T-helper 9 cell (primary cell): ENCODE measurements at regions not wholly inside any gene's neighbourhood (a gene's known extent, or its start where the extent isn't known, plus 50 kb on each side); places are given as distances from the start of the nearest gene placed in this dataset.

Experiments used
- DNase-seq: peaks from one replicate; pipeline ENCODE4 v3.0.0-alpha.2; 2020

DNA sequence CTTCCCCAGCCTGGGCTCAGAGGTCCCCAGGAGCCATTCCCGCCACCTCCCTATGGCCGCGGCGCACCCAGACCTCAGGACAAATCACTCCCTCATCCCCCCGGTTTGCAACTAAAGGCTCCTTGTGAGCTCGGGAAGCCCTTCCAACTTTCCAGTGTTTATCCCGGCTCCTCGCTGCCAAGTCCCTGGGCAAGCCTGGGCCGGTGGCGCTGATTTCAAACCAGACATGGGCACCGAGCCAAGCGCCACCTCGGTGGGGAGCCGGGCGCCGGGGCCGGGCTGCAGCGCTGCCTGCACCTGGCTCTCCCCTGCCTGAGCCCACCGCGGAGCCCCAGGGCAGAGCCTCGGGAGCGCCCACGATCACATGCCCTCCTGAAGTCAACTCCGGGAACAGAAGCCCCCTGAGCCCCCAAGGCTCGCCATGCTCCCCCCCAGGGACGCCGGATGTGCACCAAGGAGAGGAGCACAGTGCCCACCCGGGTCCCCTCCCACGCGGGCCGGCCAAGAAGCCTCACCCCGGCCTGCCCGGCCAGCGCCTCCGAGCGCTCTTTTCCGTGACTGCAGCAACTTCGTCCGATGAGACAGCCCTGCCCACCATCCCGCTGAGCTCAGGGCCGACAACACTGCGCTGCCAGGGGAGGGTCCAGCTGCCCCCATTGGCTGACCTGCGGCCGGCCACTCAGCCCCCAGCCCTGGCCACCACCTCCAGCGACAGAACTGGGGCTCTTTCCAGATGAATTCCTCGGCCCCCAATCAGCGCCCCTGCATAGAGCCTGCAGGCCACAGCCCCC lies 50.0 kb downstream of the NCOR2 start:
- no peak for DNase-seq

DNA sequence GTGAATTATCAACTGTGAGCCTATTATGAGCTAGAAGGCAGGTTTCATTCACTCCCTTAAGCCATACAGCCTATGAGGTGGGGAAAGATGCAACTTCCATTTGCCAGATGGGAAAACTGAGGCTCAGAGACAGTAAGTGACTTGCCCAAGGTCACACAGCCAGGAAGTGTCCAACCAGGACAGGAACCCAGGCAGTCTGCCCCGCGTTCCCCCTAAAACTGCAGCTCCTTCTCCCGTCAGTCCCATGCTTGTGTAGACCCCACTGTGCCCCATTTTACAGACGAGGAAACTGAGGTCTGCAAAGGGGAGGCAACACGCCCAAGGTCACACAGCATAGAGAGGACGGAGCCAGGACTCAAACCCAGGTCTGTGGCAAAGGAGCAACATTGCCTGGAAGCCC lies 50.6 kb downstream of the NCOR2 start:
- DNase-seq: no peak

DNA sequence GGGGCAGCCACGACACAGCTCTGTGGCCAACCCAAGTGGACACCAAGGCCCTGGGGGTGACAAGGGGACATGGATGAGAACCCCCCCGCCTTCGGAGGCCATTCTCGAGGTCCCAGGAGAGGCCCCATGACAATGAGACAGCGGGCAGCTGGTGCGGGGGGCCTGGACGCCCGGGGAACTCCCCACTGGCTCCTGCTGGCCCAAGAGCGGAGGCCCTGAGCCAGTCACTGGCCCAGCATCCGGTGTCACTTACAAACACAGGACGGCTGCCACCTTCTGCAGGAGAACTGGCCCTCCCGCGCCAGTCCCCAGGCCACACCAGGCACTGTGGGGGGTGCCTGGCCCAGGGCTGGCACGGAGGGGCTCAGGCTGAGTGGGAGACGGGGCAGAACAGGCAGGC lies 51.4 kb downstream of the NCOR2 start:
- no peak for DNase-seq

DNA sequence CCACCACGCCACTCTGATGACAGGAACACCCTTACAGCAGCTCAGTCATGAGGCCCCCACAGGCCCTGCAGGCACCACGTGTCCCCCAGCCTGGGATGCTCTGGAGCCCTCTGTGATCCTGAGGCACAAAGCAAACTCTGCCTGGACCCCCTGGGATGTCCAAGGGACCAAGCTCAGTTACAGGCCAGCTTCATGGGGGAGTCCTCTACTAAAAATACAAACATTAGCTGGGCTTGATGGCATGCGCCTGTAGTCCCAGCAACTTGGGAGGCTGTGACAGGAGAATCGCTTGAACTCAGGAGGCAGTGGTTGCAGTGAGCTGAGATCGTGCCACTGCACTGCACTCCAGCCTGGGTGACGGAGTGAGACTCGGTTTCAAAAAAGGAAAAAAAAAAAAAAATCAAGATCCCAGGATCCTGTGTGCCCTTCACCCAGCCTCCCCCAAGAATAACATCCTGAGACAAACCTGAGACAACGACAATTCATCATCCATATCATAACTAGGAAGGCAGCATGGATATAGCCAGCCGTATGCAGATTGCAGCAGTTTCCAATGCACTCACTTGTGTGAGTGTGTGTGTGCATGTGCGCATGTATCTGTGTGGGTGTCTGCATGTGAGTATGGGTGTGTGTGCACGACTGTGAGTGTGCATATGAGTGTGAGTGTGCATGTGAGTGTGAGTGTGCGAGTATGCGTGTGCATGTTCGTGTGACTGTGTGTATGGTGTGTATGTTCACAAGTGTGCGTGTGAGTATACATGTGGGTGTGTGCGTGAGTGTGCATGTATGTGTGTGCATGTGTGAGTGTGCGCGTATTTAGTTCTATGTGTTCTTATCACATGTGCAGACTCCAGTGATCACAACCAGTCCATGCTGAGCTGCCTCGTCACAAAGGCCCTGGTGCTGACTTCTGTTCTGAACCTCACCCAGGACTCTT lies 52.1 kb downstream of the NCOR2 start:
- DNase-seq: no peak

DNA sequence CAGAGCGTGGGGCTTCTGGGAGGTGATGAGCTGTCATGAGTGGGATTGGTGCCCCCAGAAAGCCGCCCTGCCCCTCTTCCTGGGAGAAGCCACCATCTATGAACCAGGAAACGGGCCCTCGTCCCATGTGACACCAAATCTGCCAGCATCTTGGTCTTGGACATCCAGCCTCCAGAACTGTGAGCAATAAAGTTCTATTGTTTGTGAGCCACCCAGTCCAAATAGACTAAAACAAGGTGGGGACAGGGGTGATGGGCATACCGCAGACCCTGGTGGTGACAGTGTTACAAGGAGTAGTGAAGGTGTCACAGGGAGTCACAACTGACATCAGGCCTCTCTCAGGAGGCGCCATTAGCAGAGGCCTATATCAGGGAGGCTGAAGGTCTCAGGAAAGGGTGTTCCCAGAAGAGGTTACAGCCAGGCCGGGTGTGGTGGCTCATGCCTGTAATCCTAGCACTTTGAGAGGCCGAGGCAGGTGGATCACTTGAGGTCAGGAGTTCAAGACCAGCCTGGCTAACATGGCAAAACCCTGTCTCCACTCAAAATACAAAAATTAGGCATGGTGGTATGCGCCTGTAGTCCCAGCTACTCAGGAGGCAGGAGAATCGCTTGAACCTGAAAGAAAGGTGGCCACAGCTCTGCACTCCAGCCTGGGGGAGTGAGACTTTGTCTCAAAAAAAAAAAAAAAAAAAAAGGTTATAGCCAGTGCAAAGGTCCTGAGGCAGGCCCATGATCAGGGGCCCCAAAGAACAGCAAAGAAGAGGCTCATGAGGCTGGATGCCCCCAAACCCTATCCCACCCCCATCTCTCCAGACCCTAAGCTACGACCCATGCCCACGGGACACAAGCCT lies 53.0 kb downstream of the NCOR2 start:
- no peak for DNase-seq

DNA sequence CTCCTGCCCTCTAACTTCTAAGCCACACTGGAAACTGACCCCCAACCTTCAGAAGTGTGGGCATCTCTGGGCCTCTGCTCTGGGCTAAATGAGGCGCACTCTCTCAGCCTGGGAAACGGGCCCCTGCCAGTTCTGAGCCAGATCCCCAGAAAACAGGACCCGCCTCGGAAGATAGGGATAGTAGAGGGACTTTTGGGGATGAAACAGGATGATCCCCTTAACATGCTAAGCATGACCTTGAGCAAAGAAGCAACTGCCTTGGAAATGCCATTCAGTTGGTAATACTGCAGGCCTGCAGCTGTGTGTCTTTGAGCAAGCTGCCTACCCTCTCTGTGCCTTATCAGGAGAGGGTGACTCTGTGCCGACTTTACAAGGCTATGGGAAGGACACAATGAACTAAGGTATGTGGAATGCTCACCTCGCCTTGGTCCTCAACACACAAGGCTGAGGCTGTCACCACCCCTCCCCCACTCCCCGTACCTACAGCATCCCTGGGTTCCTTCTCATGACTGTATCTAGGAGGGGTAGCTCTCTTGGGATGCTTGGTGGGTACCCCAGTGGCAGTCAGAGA lies 54.0 kb downstream of the NCOR2 start:
- DNase-seq: no peak

DNA sequence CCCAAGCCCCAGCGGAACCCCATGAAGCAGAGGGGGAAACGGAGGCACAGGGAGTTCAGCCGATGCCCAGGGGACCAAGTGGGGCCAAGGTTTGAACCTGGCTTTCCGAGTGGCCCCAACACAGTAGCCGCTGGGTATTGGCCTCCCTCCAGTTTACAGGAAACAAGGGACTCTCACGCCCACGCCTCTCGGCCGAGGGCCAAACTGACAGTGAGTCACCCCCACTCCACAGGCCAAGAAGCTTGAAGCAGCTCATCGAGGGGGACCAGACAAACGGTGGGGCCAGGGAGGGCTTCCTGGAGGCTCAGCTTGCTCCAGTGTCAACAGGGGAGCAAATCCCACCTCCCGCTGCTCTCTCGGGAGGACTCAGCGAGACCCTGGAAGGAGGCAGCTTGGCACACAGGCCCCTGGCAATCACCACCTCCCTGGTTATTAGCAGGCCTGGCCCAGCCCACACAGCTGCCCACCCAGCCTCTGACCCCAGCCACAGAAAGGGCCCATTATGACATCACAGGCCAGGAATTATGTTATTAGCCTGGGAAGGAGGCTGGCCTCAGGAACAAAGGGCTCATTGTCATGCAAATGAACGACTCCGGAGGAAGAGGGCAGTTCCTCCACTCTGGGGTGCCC lies 54.6 kb downstream of the NCOR2 start:
- no peak for DNase-seq

DNA sequence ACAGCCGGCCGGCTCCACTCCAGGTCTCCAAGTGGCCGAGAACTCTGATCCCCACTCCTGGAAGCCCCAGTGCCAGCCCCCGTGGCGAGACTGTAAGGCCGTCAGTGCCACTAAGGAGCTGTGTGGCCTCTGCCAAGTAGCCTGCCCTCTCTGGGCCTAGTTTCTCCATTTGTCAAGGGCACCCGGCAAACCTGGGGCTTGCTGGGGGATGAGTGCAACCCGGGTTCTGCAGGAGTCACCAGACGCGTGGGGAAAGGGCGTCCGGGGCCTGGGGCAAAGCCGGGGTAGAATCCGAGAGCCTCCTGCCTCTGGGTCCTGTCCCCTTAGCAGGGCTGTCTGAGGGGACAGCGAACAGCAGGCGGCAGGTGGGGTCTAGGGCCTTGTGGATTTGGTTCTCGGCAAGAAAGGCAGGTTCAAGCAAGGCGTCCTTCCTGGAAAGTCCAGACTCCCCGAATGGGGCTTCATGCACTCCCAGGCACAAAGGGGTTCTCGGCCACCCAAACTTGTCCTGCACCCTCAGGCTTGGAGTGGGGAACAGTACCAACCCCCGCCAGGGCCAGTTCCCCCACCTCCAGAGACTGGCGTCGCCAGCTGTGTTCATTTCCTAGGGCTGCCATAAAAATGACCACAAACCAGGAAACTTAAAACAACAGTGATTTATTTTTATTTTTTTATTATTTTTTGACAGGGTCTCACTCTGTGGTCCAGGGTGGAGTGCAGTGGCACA lies 56.0 kb downstream of the NCOR2 start:
- DNase-seq: no peak

DNA sequence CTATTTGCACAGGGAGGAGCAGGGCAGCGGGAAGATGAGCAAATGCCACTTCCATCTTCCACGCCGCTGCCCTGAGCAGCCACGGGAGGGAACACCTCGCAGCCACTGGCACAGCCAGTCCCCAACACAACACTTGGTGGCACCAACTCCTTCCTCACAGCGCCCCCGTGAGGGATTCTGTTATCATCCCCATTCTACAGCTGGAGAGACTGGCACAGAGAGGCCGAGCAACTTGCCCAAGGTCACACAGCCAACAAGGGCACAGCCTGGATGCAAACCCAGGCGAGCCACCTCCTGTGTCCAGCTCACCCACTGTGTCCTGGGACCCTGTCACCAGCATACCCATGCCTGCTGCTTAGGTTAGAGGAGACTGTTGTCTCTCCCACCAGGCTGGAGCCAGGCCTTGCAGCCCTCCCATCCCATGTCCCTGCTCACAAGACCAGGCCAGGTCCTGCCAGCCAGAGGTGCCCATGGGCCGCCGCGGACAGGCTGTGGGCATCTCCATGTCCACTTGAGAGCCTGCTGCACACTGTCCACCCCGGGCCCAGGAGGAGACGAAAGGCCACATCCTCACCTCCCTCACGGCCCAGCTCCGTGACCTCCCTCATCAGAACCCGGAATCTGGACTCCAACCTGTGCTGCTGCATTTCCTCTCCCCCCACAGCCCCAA lies 57.0 kb downstream of the NCOR2 start:
- no peak for DNase-seq

DNA sequence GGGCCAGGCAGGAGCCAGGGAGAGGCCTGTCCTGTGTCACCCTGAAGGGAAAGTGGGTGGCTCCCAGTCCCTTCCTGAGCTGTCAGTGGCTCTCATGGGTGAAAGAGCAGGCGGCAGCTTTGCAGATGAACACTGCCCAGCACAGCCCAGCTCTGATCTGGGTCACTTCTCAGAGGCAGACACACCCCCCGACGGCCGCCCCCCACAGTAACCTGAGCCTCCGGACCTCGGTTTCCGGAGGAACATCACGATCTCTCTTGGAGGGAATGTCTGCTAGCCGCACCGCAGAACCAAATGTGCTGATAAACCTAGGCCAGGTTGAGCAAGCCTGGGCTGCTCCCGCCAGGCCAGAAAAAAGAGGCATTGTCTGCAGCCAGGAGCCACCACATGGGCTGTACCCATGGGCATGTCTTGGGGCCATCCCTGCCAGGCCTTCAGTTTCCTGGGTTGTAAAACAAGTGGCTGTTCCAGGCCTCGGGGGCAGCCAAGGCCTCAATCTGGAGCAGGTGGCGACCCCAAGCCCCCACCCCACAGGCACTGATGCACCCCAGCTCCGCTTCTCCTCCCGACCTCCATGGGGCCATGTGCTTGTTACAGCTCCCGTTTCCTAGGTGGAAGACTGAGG lies 57.6 kb downstream of the NCOR2 start:
- DNase-seq: no peak

DNA sequence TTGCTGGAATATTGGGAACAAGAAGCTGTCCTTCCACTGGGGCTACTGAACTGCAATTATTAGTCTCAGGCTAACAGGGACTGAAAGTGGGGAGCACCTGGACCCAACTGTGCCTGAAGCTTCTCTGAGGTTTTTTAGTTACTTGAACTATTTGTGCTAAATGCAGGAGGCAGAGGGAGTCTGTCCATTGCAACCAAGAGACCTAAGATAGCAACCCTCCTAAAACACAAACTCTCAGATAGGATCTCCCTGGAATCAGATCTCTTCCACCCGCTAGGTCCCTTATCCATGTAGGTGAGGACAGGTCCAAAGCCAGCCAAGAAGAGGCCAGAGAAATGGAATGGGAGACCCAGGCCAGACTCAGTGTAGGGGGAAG lies 58.1 kb downstream of the NCOR2 start:
- DNase-seq: no peak

DNA sequence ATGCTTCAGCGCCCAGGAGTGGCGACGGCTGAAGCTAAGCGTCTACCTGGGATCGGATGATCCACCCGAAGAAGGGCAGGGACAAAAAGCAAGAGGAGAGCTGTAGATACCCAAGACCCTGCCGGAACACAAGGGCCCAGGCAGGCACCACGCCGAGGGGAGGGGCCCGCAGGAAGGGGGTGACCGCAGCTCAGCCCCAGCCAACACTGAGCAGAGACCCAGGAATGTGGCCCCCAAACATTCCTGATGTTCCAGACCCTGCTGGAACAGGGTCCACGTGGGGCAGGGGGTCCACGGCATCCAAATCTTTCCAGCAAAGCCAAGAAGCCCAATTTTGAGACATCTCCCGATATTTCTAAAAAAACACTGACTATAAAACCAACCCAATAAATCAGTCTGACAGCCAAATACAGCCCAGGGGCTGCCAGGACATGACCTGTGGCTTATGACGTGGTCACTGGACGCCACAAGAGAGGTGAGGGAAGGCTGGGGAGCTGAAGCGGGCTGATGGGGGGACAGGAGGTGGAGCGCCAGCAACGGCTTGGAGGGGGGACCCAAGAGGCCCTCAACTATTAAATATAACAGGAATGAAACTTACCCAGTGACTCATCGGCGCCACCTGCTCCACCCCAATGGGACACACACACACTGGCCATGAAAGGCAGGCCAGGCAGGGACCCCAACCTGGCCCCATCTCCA lies 58.9 kb downstream of the NCOR2 start:
- DNase-seq: no peak

DNA sequence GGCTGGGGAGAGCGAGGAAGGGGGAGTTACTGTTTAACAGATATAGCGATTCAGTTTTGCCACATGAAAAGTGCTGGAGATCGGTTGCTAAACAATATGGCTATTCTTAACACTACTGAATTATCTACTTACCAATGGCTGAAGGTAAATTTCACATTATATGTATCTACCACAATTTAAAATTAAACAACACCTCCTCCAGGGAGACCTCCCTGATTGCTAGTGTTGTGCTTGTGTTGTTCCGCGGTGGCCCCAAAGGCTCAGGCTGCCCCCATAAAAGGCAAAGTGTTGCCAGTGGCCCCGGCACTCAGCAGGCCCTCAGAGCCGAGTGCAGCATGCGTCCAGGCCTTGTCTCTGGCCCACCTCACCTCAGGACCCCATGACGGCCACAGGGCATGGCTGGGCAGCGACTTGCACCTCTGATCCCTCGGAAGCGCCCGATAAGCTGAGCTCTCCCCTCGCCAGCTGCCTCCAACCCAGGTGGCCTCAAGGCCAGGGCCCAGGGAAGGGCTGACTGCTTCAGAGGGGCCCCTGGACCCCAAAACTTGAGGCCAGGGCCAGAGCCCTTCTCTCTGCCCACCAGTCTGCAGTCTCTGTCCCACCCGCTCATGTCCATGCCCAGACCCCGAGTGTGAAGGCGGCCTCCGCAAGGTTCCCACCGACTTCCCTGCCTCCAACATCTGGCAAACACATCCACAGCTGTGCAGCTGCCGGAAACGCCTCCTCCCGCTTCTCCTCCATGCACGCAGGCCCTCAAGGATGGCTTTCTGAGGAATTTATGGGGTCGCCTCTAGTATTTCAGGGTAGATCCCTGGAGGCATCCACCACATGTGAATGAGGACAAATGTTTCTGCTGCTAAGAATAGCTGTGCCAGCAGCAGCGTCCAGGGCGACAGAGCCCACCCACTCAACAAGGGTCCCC lies 60.0 kb downstream of the NCOR2 start:
- no peak for DNase-seq

DNA sequence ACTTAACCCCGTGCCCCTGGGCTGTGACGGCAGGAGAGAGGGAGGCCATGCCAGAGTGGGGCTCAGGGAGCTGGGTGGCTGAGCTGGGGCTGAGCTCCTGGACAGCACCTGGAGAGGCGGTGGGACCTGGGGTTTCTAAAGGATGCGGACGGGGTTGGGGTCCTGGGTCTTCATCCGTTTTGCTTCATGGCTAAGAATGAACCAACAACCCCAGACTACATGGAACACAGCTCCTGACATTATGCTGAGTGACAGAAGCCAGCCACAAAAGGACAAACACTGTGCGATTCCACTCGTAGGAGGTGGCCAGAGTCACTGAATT lies 60.6 kb downstream of the NCOR2 start:
- DNase-seq: no peak

DNA sequence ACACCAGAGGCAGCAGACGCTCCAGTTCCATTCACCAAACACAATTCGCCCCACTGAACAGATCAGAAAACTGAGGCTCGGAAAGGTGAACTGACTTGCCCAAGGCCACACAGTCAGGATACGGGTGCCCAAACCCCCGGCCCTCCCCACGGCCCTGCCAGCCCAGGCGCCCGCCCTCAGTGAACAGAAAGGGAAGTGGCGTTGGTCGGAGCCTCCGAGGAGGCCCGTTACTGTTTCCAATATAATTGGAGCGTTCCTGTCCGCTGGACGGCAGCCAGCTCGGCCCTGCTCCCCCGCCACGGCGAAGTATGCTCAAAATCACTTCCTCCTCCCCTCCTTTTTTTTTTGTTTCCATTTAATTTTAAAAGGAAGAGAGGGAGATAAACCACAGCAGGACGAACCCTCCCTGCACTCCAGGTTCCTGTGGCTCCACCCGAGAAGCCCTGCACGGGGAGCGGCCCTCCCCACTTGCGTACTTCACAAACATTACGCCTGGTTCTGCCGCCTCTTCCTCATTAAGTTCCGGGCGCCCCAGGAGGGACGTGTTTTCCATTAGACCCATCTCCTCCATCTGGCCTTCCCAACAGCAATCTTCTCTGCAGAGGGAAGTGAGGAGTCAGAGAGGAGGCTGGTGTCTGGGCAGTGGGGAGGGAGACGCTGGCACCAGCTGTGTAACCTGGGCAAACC lies 61.1 kb downstream of the NCOR2 start:
- DNase-seq: no peak

DNA sequence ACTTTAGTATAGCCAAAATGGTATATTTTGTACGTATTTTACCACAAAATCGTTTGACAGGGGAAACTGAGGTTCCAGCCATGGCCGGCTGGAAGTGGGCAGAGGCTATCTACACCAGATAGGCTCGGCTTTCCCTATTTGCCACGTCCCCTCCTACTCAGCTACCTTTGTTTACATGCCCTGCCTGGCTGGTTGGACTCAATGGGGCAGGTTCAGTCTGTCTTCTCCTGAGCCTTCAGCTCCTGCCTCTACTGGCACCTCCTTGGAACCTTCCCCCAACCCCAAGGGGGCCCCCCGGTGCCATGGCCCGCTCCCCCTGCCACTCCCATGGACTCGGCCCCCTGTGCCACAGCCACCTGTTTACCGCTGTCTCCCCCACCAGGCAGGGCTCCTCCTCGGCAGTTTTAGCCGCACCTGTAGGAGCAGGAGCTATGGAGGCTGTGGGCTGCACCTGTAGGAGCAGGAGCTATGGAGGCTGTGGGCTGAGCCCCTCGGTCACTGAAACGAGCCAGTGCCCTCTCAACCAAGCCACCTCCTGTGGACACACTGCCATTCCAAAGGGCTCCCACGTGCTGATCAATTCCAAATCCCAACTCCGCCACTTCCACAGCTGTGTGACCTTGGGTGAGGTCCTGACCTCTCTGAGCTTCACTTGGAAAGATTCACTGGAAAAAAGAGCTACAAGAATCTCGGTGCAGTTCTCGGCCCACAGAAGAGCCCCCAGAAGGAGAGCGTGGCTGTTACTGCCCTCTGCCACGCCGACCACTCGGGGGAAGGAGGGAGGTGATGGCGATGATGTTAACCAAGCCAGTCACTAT lies 62.2 kb downstream of the NCOR2 start:
- DNase-seq: no peak

DNA sequence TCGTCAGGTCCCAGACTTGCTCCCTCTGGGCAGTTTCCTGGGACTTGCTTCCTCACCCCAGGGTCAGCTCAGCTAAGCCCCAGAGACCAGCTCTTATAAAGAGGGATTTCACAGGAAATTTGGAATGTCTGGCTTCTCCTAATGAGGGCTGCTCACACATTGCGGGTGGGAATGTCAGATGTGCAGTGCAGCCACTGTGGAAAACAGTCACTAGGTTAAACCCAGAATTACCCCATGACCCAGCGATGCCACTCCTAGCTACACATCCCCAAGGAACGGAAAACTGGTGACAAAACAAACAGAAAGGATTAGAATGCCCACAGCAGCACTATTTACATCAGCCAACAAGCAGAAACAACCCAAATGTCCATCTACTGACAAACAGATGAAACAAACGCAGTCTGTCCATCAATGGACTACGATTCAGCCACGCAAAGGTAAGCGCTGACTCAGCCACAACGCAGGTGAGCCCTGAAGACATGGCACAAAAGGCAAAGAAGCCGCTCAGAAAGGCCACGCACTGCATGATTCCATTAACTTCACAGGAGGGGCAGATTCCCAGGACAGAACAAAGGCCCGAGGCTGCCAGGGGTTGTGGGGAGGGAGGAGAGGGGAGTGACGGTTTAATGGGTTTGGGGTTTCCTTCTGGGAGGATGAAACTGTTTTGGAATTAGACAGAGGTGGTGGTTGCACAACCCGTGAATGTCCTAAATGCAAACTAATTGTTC lies 63.0 kb downstream of the NCOR2 start:
- no peak for DNase-seq
